B cell (primary cell): ENCODE measurements at regions not wholly inside any gene's neighbourhood (a gene's known extent, or its start where the extent isn't known, plus 50 kb on each side); places are given as distances from the start of the nearest gene placed in this dataset.

ENCODE experiments used
- ATAC-seq: fragments of 200-7000 bp; cut with Tn5 transposase; one replicate; pipeline ENCODE4 v1.10.0; 2021; ENCODE audit warnings: low read depth, mild to moderate bottlenecking, moderate number of reproducible peaks, moderate library complexity
- CTCF ChIA-PET: fragments of 350-600 bp; sonication (Branson Sonifier 250); formaldehyde crosslinking; loops from one replicate; lab custom pipeline; 2021; ENCODE audit warnings: antibody characterized with exemption, inconsistent platforms; lab: Charles Lee
- POLR2A ChIA-PET: fragments of 350-600 bp; sonication (Branson Sonifier 250); formaldehyde crosslinking; loops from one replicate; lab custom pipeline; 2021; ENCODE audit warnings: antibody characterized with exemption; lab: Charles Lee
- DNase-seq: peaks from one replicate; pipeline ENCODE4 v3.0.0; 2013
- H2AFZ ChIP-seq: 2 replicates; pipeline ENCODE4 v1.6.1; 2012; ENCODE audit warnings: mild to moderate bottlenecking, low read depth, low read length; ENCODE audit not compliant: insufficient read depth, poor library complexity, severe bottlenecking
- H3K27ac ChIP-seq, 2 donors: 1 replicate in 1 of 2; 2 replicates in 1 of 2; pipeline ENCODE4 v1.5.1; 2012 to 2013; ENCODE audit warnings: low read length in 2 of 2, mild to moderate bottlenecking in 2 of 2, moderate library complexity in 1 of 2
- H3K27me3 ChIP-seq, 4 experiments: fragments of 200-600 bp in 1 of 4; sonication (generic) in 1 of 4; replicated peaks in 1 of 4; 1 replicate in 2 of 4; 2 replicates in 2 of 4; pipeline versions ENCODE4 v1.6.1 to v1.7.0; 2013 to 2016; ENCODE audit warnings: low read length in 3 of 4, mild to moderate bottlenecking in 2 of 4, mixed read lengths in 1 of 4, moderate library complexity in 1 of 4; ENCODE audit not compliant: insufficient read depth in 4 of 4, control insufficient read depth in 3 of 4; ENCODE audit errors: control extremely low read depth in 1 of 4
- H3K36me3 ChIP-seq, 2 experiments: replicated peaks in 1 of 2; 1 replicate in 1 of 2; 2 replicates in 1 of 2; pipeline versions ENCODE4 v1.6.1 to v1.7.1; 2013; ENCODE audit warnings: low read length in 1 of 2; ENCODE audit not compliant: insufficient read depth in 2 of 2, control insufficient read depth in 1 of 2; ENCODE audit errors: control extremely low read depth in 1 of 2, extremely low read depth in 1 of 2
- H3K4me1 ChIP-seq, 2 donors: fragments of 200-600 bp in 1 of 2; sonication (generic) in 1 of 2; 1 replicate in 1 of 2; 2 replicates in 1 of 2; pipeline versions ENCODE4 v1.5.1 to v1.6.1; 2013 to 2017; ENCODE audit warnings: low read length in 2 of 2; ENCODE audit not compliant: control insufficient read depth in 2 of 2, insufficient read depth in 2 of 2
- H3K4me2 ChIP-seq: replicated peaks from 2 replicates; pipeline ENCODE3; 2012; ENCODE audit warnings: mild to moderate bottlenecking, low read depth, low read length; ENCODE audit not compliant: poor library complexity, severe bottlenecking
- H3K4me3 ChIP-seq, 5 experiments: fragments of 200-600 bp in 1 of 5; sonication (generic) in 1 of 5; 1 replicate in 3 of 5; 2 replicates in 2 of 5; pipeline versions ENCODE4 v1.5.1 to v1.7.0; 2011 to 2016; ENCODE audit warnings: low read length in 4 of 5, mild to moderate bottlenecking in 4 of 5, low read depth in 2 of 5, control low read depth in 1 of 5, moderate library complexity in 1 of 5; ENCODE audit not compliant: insufficient read depth in 1 of 5; ENCODE audit errors: control extremely low read depth in 1 of 5, extremely low read depth in 1 of 5
- H3K79me2 ChIP-seq: fragments of 200-600 bp; sonication (generic); one replicate; pipeline ENCODE4 v1.6.0; 2016; ENCODE audit warnings: low read length; ENCODE audit not compliant: control insufficient read depth, insufficient read depth
- H3K9ac ChIP-seq: fragments of 200-600 bp; sonication (generic); 2 replicates; pipeline ENCODE4 v1.6.1; 2017; ENCODE audit warnings: mild to moderate bottlenecking, low read length, moderate library complexity
- H3K9me3 ChIP-seq, 3 donors: one replicate each; pipeline versions ENCODE4 v1.6.1 to v1.7.1; 2013; ENCODE audit warnings: low read length in 2 of 3; ENCODE audit not compliant: control insufficient read depth in 2 of 3, insufficient read depth in 1 of 3; ENCODE audit errors: control extremely low read depth in 1 of 3
- H4K20me1 ChIP-seq: 2 replicates; pipeline ENCODE4 v1.6.0; 2012; ENCODE audit warnings: mild to moderate bottlenecking, low read length; ENCODE audit not compliant: insufficient read depth, control insufficient read depth, poor library complexity, severe bottlenecking
- H3K27ac Mint-ChIP-seq: one replicate; pipeline ENCODE4 v1.8.0; 2021; ENCODE audit warnings: mixed read lengths
- H3K27me3 Mint-ChIP-seq: one replicate; pipeline ENCODE4 v1.8.0; 2021; ENCODE audit warnings: mixed read lengths
- H3K4me1 Mint-ChIP-seq: one replicate; pipeline ENCODE4 v1.8.0; 2021; ENCODE audit warnings: mixed read lengths
- H3K4me3 Mint-ChIP-seq: one replicate; pipeline ENCODE4 v1.8.0; 2021; ENCODE audit warnings: mixed read lengths
- H3K9me3 Mint-ChIP-seq: one replicate; pipeline ENCODE4 v1.8.0; 2022; ENCODE audit warnings: mixed read lengths; ENCODE audit not compliant: insufficient read depth
- EZH2 ChIP-seq: IDR thresholded peaks from 2 replicates; pipeline ENCODE4 v1.6.1; 2012; ENCODE audit warnings: borderline replicate concordance, low read depth, mild to moderate bottlenecking, moderate library complexity, low read length; ENCODE audit not compliant: insufficient read depth, poor library complexity, severe bottlenecking
- WGBS: methylation state at CpG from one replicate; pipeline ENCODE4 v1.1.5; 2013; ENCODE audit warnings: missing lambda C conversion rate; ENCODE audit not compliant: insufficient coverage; 5-methylcytosine and 5-hydroxymethylcytosine counted together
- intact Hi-C: fragments of 100-400 bp; cut with micrococcal nuclease; formaldehyde crosslinking; loops from one replicate; pipeline ENCODE4 v1.10.0; 2022
- TF ChIP-seq, protein P1 (sequence below): fragments of 200-600 bp; IDR thresholded peaks from one replicate; pipeline ENCODE4 v1.8.0; 2022; ENCODE audit warnings: antibody characterized with exemption, mild to moderate bottlenecking

DNA sequence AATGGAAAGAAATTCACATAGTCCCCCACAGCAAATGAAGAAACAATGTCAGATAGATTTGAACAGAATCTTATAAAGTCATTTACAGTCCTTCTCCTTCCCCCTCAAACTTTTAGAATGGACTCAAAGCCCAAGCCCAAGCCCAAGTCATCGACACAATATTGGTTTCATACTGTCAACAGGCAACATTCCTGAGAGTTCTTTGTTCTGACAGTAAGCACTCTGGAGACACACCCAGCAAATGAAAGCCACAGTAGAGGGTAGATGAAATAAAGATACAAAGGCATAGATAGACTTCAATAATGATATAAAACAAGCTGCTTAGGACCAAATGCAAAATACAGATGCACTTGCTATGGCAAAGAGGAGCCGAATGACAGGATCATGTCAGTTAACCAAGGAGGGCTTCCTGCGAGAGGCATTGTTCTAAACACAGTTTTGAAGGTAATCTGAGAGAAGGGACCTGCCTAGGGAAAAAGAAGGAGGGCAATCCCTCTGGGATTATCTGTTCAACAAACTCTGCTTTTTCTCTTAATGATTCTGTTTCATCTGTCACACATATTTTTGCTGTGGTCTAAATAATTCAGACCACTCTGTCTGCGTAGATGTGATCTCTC is 97.1 kb upstream of the MAP4K3 start:
- Mint-ChIP-seq H3K9me3 (no peaks in the 10 kb centered on the region), H3K27me3 (peaks cover 7% of the 10 kb centered on the region), H3K27ac (no peak overlapping the region), H3K4me1 (peaks cover 21% of the 10 kb centered on the region), H3K4me3 (no peak overlapping the region)
- Histone ChIP-seq H3K4me2 (no peak overlapping the region), H3K27ac (no peak overlapping the region), H3K4me1 (peaks cover 10 to 11% of the 10 kb centered on the region in 2 donors), H3K4me3 (no peak overlapping the region), H3K9ac (no peak overlapping the region), H2AFZ (no peak overlapping the region), H3K79me2 (no peaks in the 10 kb centered on the region), H4K20me1 (no peaks in the 10 kb centered on the region), H3K9me3 (peaks cover 0 to 3% (median 0%) of the 10 kb centered on the region in 3 donors), H3K27me3 (peaks cover 0 to 3% (median 0%) of the 10 kb centered on the region in 4 experiments), H3K36me3 (no peaks in the 10 kb centered on the region)
- intact Hi-C loops = no loop called here
- ATAC-seq (no peak), DNase-seq (no peak)
- CTCF ChIA-PET = no interaction called here
- POLR2A ChIA-PET = no interaction called here
- TF ChIP-seq, protein P1, sequence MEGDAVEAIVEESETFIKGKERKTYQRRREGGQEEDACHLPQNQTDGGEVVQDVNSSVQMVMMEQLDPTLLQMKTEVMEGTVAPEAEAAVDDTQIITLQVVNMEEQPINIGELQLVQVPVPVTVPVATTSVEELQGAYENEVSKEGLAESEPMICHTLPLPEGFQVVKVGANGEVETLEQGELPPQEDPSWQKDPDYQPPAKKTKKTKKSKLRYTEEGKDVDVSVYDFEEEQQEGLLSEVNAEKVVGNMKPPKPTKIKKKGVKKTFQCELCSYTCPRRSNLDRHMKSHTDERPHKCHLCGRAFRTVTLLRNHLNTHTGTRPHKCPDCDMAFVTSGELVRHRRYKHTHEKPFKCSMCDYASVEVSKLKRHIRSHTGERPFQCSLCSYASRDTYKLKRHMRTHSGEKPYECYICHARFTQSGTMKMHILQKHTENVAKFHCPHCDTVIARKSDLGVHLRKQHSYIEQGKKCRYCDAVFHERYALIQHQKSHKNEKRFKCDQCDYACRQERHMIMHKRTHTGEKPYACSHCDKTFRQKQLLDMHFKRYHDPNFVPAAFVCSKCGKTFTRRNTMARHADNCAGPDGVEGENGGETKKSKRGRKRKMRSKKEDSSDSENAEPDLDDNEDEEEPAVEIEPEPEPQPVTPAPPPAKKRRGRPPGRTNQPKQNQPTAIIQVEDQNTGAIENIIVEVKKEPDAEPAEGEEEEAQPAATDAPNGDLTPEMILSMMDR = no peak
- no peak for TF ChIP-seq EZH2
- WGBS = 100% methylated on average over 2 of the region's 4 CpGs

DNA sequence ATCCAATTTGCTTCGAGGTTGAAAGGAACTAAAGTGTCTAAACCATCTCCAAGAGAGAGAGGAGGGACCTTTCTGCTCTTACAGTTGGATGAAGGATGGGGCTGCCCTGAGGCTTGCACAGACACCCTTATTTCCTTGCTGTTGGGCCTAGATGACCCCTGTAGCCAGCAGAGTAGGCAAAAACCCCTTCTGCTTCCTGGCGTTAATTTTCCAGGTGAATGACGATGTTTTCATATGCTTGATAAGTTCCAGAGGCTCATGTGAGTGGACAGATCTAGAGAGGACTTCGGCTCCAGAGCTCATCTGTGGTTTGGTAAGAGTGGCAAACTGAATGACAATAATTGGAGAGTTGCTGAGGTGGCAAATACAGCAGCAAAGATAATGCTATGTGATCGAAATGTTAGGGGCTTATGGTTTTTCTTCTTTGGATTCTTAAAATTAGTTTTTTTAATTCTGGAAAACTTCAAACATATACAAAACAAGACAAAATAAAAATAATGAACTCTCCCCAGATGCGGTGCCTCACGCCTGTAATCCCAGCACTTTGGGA is 98.6 kb upstream of the MAP4K3 start:
- CTCF ChIA-PET = no interaction called here
- peaks cover 12% of the 10 kb centered on the region for H3K4me1 Mint-ChIP-seq
- Histone ChIP-seq H3K79me2 (no peaks in the 10 kb centered on the region), H3K27me3 (peaks cover 0 to 3% (median 0%) of the 10 kb centered on the region in 4 experiments), H3K9ac (no peak overlapping the region), H3K4me1 (peaks cover 4 to 7% of the 10 kb centered on the region in 2 donors), H3K27ac (no peak overlapping the region), H3K36me3 (no peaks in the 10 kb centered on the region), H3K4me2 (no peak overlapping the region), H2AFZ (no peak overlapping the region), H3K9me3 (peaks cover 0 to 3% (median 0%) of the 10 kb centered on the region in 3 donors), H4K20me1 (no peaks in the 10 kb centered on the region), H3K4me3 (no peak overlapping the region)
- peaks cover 7% of the 10 kb centered on the region for H3K27me3 Mint-ChIP-seq
- intact Hi-C loops = no loop called here
- ATAC-seq (no peak), DNase-seq (no peak)
- POLR2A ChIA-PET = no interaction called here
- H3K4me3 Mint-ChIP-seq = no peak overlapping the region
- no peak overlapping the region for H3K27ac Mint-ChIP-seq
- 87% methylated on average over 5 of the region's 7 CpGs for WGBS
- TF ChIP-seq, protein P1 = no peak
- TF ChIP-seq EZH2 = no peak
- H3K9me3 Mint-ChIP-seq = no peaks in the 10 kb centered on the region
